SIG-M5 treated with dmso at 0.1 percent for 504 hours (cell line): ENCODE measurements at regions not wholly inside any gene's neighbourhood (a gene's known extent, or its start where the extent isn't known, plus 50 kb on each side); places are given as distances from the start of the nearest gene placed in this dataset.
"Not testable (repeated sequence)": the region's sequence is repeated elsewhere in the genome, so short reads cannot be mapped to it uniquely, and the experiment has no call there.

Experiments used
- DNase-seq: peaks from one replicate; lab custom pipeline; 2025; ENCODE audit not compliant: unreplicated experiment; lab: John Stamatoyannopoulos, UW

DNA sequence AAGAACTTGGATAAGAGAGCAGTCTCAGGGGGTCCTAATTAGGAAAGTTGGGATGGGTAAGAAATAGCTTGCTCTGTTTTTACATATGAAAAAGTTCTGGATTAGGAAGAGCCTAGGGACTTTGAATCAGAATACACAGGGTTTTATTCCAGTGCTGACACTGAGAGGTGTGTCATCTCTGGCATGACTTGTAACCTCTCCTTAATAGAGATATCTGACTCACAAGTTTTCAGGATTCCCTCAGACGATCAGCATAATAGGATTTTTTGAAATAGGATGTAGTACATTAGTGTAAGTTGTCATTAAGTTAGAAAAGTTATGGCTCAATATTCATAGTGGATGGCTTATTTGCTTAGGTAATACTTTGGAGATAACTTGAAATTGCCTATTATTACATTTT lies 555.2 kb upstream of the MIR17HG start:
- no peak for DNase-seq

GRCh38 chr13:90793261-90793820 lies 554.1 kb upstream of the MIR17HG start:
- no peak for DNase-seq

DNA sequence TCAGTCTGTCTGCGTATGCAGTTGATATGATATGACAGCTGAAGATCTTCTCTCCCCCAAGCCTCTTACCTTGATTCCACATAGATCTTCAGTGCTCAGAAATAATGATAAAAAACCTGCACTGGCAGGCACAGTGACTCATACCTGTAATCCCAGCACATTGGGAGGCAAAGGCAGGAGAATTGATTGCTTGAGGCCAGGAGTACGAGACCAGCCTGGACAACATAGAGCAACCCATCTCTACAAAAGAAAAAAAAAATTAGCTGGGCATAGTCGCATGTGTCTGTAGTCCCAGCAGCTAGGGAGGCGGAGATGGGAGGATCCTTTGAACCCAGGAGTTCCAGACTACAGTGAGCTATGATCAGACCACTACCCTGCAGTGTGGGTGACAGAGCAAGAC lies 551.0 kb upstream of the MIR17HG start:
- DNase-seq = no peak

DNA sequence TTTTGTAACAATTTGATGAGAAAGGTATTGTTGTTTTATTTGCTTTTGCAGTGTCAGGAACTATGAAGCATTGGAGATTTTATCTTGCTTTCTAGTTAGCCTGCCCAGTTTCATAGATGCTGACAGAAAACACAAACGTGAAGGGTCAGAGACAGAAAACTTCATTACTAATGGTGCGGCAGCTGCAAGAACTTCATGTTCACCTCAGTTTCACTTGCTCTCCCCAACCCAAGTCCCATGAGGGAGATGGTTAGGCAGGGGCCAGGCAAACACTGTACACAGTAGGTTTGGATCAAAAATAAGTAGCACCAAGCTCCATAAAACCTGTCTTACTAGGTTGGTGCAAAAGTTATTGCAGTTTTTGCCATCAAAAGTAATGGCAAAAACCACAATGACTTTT lies 550.2 kb upstream of the MIR17HG start:
- no peak for DNase-seq

DNA sequence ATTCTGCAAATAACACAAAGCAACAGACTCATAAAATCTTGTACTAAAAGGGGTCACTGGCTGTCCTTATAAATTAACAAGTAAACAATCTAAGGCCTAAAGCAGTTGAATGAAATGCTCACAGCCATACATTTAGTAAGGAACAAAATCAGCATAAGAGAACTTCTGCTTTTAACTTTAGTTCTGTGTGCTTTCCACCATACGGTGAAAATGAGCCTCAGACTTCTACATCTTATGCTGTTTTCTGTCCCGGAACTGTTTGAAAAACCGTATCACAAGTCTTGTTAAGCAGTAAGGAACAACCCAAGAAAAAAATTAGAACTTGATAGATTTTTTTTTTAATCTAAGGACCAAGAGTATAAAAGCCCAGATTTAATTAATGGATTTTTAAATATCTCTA lies 549.1 kb upstream of the MIR17HG start:
- DNase-seq = no peak

GRCh38 chr13:90800082-90800746 lies 547.3 kb upstream of the MIR17HG start:
- no peak for DNase-seq

DNA sequence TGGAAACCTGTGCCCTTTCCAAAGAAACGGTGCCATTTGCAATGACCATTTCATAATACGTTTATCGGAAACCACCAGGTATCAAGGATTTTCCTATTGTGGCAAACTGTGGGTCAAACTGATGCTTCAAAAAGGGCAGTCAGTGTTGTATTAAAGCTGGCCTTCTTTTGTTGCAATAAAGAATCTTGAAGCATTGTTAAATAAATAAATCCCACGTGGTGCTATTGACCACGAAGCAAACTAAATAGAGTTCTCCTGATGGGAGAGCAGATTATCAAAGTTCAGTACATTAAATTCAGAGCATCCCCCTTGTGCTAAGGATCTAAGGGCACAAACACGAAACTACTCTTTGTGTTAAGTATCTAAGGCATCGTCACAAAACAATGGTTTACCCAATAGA lies 545.9 kb upstream of the MIR17HG start:
- DNase-seq = no peak

- DNase-seq = no peak
Measured at GRCh38 chr13:90803210-90803609, 544.3 kb upstream of the MIR17HG start.

- DNase-seq = no peak
Measured at GRCh38 chr13:90806016-90806615, 541.4 kb upstream of the MIR17HG start.

- no peak for DNase-seq
Measured at GRCh38 chr13:90806892-90807291, 540.6 kb upstream of the MIR17HG start.

DNA sequence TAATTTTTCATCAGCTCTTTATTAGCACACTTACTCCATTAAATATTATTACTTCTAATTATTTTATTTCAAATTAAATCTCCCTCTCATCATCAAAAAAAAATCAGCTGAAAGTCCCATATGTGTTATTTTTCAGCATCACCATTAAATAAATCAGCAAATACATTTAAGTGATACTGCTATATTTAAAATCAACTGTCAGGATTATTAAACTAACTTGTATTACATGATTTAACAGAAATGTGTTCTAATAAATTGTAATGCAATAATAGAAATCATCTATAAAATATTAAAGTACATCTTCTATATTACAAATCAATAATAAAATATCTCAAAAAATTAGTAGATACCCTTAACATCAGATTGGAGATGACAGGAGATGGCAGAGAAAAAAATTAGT lies 538.6 kb upstream of the MIR17HG start:
- no peak for DNase-seq

- DNase-seq = no peak
Measured at GRCh38 chr13:90824032-90824431, 523.5 kb upstream of the MIR17HG start.

DNA sequence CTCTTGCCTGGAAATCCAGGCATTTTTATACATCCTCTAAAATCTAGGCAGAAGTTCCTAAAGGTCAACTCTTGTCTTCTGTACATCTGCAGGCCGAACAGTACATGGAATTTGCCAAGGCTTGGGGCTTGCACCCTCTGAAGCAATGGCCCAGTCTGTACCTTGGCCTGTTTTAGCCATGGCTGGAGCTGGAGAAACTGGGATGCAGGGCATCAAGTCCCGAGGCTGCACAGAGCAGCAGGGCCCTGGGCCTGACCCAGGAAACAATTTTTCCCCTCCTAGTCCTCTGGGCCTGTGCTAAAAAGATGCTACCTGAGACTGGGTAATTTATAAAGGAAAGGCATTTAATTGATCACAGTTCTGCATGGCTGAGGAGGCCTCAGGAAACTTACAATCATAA lies 520.8 kb upstream of the MIR17HG start:
- no peak for DNase-seq

DNA sequence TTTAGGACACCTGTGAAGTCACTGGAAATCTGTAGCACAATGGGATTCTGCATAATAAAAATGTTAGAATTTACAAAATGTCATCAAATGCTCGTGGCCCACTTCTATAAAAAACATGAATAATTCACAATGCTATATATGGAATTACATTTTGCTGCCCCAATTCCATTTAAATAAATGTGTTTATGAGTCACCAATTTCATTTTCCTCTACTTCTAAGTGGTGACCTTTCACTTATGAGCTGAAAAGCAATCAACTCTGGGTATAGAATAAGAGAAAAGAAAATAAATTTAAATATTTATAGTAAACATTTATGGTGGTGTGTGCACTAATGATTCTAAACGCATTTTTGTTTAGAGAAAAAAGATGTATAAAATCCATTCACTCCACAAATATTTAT lies 516.7 kb upstream of the MIR17HG start:
- DNase-seq = no peak

- no peak for DNase-seq
Measured at GRCh38 chr13:90833951-90834350, 513.5 kb upstream of the MIR17HG start.

- no peak for DNase-seq
Measured at GRCh38 chr13:90834700-90835099, 512.8 kb upstream of the MIR17HG start.

- no peak for DNase-seq
Measured at GRCh38 chr13:90835826-90836225, 511.7 kb upstream of the MIR17HG start.

- DNase-seq = no peak
Measured at GRCh38 chr13:90838317-90838960, 509.0 kb upstream of the MIR17HG start.

DNA sequence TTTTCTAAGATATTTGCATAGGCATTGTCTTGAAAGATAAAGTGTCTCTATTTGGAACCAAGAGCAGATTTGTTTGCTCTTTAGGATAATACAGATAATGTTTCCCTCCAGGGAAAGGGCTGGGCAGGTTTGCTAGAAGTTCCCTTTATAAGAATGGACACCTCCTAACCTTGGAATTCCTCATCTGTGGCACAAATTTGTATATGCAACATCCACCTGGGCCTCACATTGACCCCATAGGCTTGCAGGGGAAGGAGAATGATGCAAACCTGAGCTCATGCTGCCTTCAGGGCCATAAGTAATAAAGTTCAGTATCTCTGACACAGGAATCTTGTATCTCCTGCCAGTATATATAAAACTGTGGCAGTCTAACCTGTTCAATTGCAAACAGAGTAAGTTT lies 508.4 kb upstream of the MIR17HG start:
- DNase-seq = peak; percentile 4

GRCh38 chr13:90846936-90847335 lies 500.6 kb upstream of the MIR17HG start:
- no peak for DNase-seq

DNA sequence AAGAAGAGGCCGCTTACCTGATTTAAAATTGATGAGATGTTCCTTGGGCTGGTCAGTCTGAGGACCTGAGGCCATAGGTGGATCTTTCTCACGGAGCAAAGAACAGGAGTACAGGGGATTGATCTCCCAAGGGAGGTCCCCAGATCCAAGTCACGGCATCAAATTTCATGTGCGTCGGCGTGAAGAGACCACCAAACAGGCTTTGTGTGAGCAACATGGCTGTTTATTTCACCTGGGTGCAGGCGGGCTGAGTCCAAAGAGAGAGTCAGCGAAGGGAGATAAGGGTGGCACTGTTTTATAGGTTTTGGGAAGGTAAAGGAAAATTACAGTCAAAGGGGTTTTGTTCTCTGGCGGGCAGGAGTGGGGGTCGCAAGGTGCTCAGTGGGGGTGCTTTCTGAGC lies 493.8 kb upstream of the MIR17HG start:
- not testable (repeated sequence) for DNase-seq

DNA sequence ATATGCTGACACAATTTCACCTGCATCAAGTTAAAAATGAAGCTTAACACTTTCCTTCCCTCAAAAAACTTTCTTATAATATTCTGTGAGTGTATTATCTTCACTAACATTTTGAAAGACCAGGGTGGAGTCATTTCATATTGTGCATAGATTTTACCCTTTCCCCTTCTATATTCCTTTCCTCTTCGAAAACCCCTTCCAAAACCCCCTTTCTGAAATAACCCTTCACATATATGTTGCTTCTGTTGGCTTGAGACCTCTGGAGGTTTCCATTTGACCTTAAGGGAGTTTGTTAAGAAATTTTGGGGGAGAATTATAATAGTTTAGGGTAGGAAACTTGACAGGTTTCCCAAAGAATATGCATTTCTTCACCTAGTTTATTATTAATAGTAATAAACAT lies 489.6 kb upstream of the MIR17HG start:
- no peak for DNase-seq
